ENCODE measurements at regions not wholly inside any gene's neighbourhood (a gene's known extent, or its start where the extent isn't known, plus 50 kb on each side); places are given as distances from the start of the nearest gene placed in this dataset.

GRCh38 chr7:46791188-46791587 is 790.7 kb downstream of the TNS3 start:
- TF ChIP-seq CTCF (IDR thresholded peaks at IDR 0.05) (no peak), POLR2A (IDR thresholded peaks at IDR 0.05) (no peak)

Data from adrenal gland (tissue), 5 donors.